Panc1 (cell line): ENCODE measurements at regions not wholly inside any gene's neighbourhood (a gene's known extent, or its start where the extent isn't known, plus 50 kb on each side); places are given as distances from the start of the nearest gene placed in this dataset.

Experiments used
- ATAC-seq: fragments of 200-7000 bp; cut with Tn5 transposase; 2 replicates; pipeline ENCODE4 v1.9.1; 2020; ENCODE audit warnings: mild to moderate bottlenecking, moderate library complexity
- BruUV-seq: library from RNA; stranded (reverse); fragments of 400-500 nt; replicated peaks from 2 replicates; lab custom pipeline; 2021; lab: Mats Ljungman, UMichigan
- CTCF ChIA-PET: fragments of 300-600 bp; sonication (Branson Sonifier 250); formaldehyde crosslinking; loops from one replicate; lab custom pipeline; 2022; ENCODE audit warnings: antibody characterized with exemption; lab: Charles Lee
- POLR2A ChIA-PET: fragments of 300-600 bp; sonication (Branson Sonifier 250); formaldehyde crosslinking; loops from one replicate; lab custom pipeline; 2022; ENCODE audit warnings: antibody characterized with exemption; lab: Charles Lee
- DNase-seq: peaks from one replicate; pipeline ENCODE4 v3.0.0-alpha.2; 2010; ENCODE audit warnings: low read depth, low spot score
- H3K27ac ChIP-seq: 2 replicates; pipeline ENCODE4 v1.5.1; 2011; ENCODE audit warnings: mild to moderate bottlenecking, low read length, inconsistent platforms
- H3K27me3 ChIP-seq: fragments of 200-500 bp; sonication (Bioruptor generic); 2 replicates; pipeline ENCODE4 v1.6.0; 2014; ENCODE audit warnings: low read length, inconsistent platforms; ENCODE audit not compliant: control insufficient read depth, insufficient read depth
- H3K36me3 ChIP-seq: fragments of 200-500 bp; sonication (Bioruptor generic); 2 replicates; pipeline ENCODE4 v1.5.1; 2014; ENCODE audit warnings: inconsistent platforms, mild to moderate bottlenecking, low read length, moderate library complexity; ENCODE audit not compliant: control insufficient read depth, insufficient read depth
- H3K4me1 ChIP-seq: 2 replicates; pipeline ENCODE4 v1.5.1; 2011; ENCODE audit warnings: inconsistent platforms, mild to moderate bottlenecking, low read length, moderate library complexity; ENCODE audit not compliant: control insufficient read depth, insufficient read depth
- H3K4me3 ChIP-seq, 2 experiments: 2 replicates each; pipeline ENCODE4 v1.5.1; 2011 to 2012; ENCODE audit warnings: low read depth in 2 of 2, low read length in 2 of 2, mild to moderate bottlenecking in 2 of 2, inconsistent platforms in 1 of 2, moderate library complexity in 1 of 2
- H3K9me3 ChIP-seq: fragments of 200-500 bp; sonication (Bioruptor generic); 2 replicates; pipeline ENCODE4 v1.5.1; 2014; ENCODE audit warnings: low read depth, mild to moderate bottlenecking, inconsistent platforms, low read length, moderate library complexity; ENCODE audit not compliant: control insufficient read depth, insufficient read depth
- POLR2AphosphoS5 ChIP-seq: IDR thresholded peaks from 2 replicates; pipeline ENCODE4 v1.6.1; 2012; ENCODE audit warnings: mild to moderate bottlenecking, low read depth, low read length, moderate library complexity
- REST ChIP-seq, 2 experiments: IDR thresholded peaks; 2 replicates each; pipeline ENCODE4 v1.6.1; 2011 to 2012; ENCODE audit warnings: low read depth in 2 of 2, control low read depth in 1 of 2, low read length in 1 of 2, mild to moderate bottlenecking in 1 of 2, moderate library complexity in 1 of 2; ENCODE audit not compliant: insufficient read depth in 1 of 2
- SIN3A ChIP-seq: IDR thresholded peaks from 2 replicates; pipeline ENCODE4 v1.6.1; 2012; ENCODE audit warnings: low read depth, mild to moderate bottlenecking, low read length, moderate library complexity, borderline replicate concordance; ENCODE audit not compliant: insufficient read depth
- TCF7L2 ChIP-seq: IDR thresholded peaks from 2 replicates; pipeline ENCODE4 v1.6.1; 2011; ENCODE audit warnings: mild to moderate bottlenecking, low read depth, low read length, inconsistent platforms
- in situ Hi-C: cut with HindIII; loops from 2 replicates; pipeline ENCODE4 v1.10.0; 2016; ENCODE audit warnings: low sequenced_read_pairs, low pct_unique_long_range_greater_than_20kb
- intact Hi-C: fragments of 100-400 bp; cut with micrococcal nuclease; formaldehyde crosslinking; loops from one replicate; pipeline ENCODE4 v1.10.0; 2022; ENCODE audit not compliant: unreplicated experiment
- TF ChIP-seq, protein P1 (sequence below): fragments of 450-650 bp; IDR thresholded peaks from 2 replicates; pipeline ENCODE4 v1.5.1; 2017; ENCODE audit warnings: mild to moderate bottlenecking

DNA sequence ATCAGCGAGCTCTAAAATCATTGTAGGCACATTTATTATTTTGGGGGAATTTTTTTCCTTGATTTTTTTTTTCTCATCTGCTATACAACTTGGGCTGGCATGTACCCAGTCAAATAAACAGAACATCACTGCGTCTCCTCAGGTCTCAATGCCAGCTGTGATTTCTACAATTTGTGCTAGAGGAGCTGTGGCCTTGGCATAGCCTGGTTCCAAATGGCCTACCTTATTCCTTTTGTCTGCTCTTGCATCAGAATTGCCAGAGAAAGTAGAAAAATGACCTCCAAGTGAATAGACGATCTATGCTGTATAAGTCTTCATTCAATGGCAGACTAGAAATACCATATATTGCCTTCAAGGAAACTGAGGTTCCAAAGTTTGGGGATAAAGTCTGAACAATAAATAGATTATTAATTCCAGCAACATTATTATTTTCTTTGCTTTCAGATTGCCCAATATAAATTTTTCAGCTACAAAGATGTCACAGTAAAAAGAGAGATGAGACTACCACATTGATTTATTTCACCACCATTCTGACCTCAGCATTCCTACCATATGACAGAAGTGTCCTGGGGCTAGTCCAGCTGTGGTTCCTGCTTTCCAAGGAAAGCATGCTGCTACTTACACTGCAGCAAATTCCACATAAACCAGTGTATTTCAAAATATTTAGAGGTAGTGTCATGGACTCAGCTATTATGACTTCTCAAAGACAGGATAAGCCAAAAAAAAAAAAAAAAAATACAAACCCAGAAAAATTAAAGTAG is 493.9 kb upstream of the ZNF385D start:
- TF ChIP-seq POLR2AphosphoS5: no peak
- H3K9me3 ChIP-seq: no peaks in the 10 kb centered on the region
- H3K4me1 ChIP-seq: no peaks in the 10 kb centered on the region
- intact Hi-C loops: no loop called here
- BruUV-seq: no TSS peak
- H3K27me3 ChIP-seq: no peaks in the 10 kb centered on the region
- DNase-seq: no peak
- CTCF ChIA-PET: no interaction called here
- H3K4me3 ChIP-seq: no peak overlapping the region
- POLR2A ChIA-PET: interaction anchor here (0.6 to 0.7 kb wide), 2 partner anchors 195 to 714 kb away, joined by 3 to 8 read pairs; no protein-coding TSS in a partner anchor
- ATAC-seq: no peak
- in situ Hi-C loops: no loop called here
- no peak overlapping the region for H3K27ac ChIP-seq
- H3K36me3 ChIP-seq: no peaks in the 10 kb centered on the region

DNA sequence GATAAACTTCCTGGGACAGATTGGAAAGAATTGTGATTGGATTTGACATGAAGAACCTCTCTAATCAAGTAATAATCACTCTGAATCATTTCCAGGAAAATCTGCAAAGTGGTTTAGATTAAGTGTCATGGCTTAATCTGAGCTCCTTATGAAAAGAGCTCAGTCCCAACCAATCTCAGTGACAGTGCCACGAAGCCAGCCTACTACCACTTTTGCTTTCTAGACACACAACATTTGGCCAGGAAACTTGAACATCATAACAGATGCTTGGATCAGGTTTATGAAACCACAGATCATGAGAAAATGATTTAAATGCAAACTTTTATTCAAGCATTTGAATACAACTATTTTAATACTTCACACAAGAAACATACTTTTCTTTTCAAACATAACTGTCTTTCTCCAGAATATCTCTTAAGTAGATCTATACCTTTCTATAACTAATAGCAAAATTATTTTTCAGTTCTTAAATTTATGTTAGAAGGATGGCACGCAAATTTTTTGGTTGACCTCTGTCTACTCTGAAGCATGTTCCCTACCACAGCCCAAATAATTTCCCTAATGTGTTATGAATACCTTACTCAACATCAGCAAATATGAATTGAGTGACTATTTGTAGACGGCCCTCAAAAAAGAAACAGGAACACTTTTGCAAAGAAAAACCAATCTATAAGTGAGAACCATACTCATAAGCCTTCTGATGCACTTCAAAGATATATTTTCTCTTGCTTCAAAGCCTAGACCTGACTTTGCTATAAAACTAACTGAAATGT is 495.0 kb upstream of the ZNF385D start:
- in situ Hi-C loops: no loop called here
- Histone ChIP-seq H3K36me3 (no peaks in the 10 kb centered on the region), H3K9me3 (no peaks in the 10 kb centered on the region), H3K27ac (no peak overlapping the region), H3K27me3 (no peaks in the 10 kb centered on the region), H3K4me1 (no peaks in the 10 kb centered on the region), H3K4me3 (no peak overlapping the region)
- CTCF ChIA-PET: no interaction called here
- BruUV-seq: no TSS peak
- intact Hi-C loops: no loop called here
- no peak for TF ChIP-seq SIN3A
- no peak for TF ChIP-seq TCF7L2
- TF ChIP-seq REST (IDR thresholded peaks at IDR 0.05; ENCODE audit: insufficient read depth in 1 of 2, low read depth in 2 of 2, low read length in 1 of 2): no peak
- TF ChIP-seq POLR2AphosphoS5: no peak
- POLR2A ChIA-PET: no interaction called here
- ATAC-seq (no peak), DNase-seq (no peak)

- H3K27me3 ChIP-seq: no peaks in the 10 kb centered on the region
- CTCF ChIA-PET: no interaction called here
- DNase-seq (no peak), ATAC-seq (no peak)
- BruUV-seq: no TSS peak
- POLR2A ChIA-PET: no interaction called here
- H3K4me1 ChIP-seq: no peaks in the 10 kb centered on the region
- intact Hi-C loops (no loop called here), in situ Hi-C loops (no loop called here)
- no peak overlapping the region for H3K27ac ChIP-seq
- TF ChIP-seq TCF7L2: no peak
- TF ChIP-seq REST (IDR thresholded peaks at IDR 0.05; ENCODE audit: insufficient read depth in 1 of 2, low read depth in 2 of 2, low read length in 1 of 2): no peak
- no peak for TF ChIP-seq POLR2AphosphoS5
- TF ChIP-seq, protein P1, sequence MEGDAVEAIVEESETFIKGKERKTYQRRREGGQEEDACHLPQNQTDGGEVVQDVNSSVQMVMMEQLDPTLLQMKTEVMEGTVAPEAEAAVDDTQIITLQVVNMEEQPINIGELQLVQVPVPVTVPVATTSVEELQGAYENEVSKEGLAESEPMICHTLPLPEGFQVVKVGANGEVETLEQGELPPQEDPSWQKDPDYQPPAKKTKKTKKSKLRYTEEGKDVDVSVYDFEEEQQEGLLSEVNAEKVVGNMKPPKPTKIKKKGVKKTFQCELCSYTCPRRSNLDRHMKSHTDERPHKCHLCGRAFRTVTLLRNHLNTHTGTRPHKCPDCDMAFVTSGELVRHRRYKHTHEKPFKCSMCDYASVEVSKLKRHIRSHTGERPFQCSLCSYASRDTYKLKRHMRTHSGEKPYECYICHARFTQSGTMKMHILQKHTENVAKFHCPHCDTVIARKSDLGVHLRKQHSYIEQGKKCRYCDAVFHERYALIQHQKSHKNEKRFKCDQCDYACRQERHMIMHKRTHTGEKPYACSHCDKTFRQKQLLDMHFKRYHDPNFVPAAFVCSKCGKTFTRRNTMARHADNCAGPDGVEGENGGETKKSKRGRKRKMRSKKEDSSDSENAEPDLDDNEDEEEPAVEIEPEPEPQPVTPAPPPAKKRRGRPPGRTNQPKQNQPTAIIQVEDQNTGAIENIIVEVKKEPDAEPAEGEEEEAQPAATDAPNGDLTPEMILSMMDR: no peak
- no peak for TF ChIP-seq SIN3A
- H3K9me3 ChIP-seq: no peaks in the 10 kb centered on the region
- no peak overlapping the region for H3K4me3 ChIP-seq
- no peaks in the 10 kb centered on the region for H3K36me3 ChIP-seq
Measured at GRCh38 chr3:22249658-22250057, 498.6 kb upstream of the ZNF385D start.
